ELR (cell line): ENCODE measurements at regions not wholly inside any gene's neighbourhood (a gene's known extent, or its start where the extent isn't known, plus 50 kb on each side); places are given as distances from the start of the nearest gene placed in this dataset.
"Not testable (repeated sequence)": the region's sequence is repeated elsewhere in the genome, so short reads cannot be mapped to it uniquely, and the experiment has no call there.

ENCODE experiments used
- DNase-seq: peaks from one replicate; pipeline ENCODE4 v3.0.0-alpha.2; 2015; ENCODE audit warnings: low read depth

DNA sequence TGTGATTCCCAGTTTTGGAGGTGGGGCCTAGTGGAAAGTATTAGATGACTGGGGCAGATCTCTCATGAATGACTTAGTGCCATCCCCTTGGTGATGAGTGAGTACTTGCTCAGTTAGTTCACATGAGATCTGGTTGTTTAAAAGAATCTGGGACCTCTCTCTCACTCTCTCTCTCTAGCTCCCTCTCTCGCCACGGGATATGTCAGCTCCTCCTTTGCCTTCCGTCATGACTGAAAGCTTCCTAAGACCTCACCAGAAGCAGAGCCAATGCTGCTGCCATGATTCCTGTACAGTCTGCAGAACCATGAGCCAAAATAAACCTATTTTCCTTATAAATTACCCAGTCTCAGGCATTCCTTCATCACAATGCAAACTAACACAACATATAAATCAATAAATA is 176.7 kb downstream of the PRELID2 start:
- no peak for DNase-seq

DNA sequence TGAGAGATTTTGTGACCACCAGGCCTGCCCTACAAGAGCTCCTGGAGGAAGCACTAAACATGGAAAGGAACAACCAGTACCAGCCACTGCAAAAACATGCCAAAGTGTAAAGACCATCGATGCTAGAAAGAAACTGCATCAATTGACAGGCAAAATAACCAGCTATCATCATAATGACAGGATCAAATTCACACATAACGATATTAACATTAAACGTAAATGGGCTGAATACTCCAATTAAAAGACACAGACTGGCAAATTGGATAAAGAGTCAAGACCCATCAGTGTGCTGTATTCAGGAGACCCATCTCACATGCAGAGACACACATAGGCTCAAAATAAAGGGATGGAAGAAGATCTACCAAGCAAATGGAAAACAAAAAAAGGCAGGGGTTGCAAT is 182.4 kb downstream of the PRELID2 start:
- DNase-seq: not testable (repeated sequence)

DNA sequence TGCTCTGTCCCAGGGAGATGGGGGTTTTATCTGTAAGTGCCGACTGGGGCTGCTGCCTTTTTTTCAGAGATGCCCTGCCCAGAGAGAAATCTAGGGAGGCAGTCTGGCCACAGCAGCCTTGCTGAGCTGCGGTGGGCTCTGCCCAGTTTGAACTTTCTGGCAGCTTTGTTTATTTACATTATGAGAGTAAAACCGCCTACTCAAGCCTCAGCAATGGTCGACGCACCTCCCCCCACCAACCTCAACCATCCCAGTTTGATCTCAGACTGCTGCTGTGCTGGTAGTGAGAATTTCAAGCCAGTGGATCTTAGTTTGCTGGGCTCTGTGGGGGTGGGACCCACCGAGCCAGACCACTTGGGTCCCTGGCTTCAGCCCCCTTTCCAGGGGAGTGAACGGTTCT is 188.0 kb downstream of the PRELID2 start:
- DNase-seq: peak; percentile 13

DNA sequence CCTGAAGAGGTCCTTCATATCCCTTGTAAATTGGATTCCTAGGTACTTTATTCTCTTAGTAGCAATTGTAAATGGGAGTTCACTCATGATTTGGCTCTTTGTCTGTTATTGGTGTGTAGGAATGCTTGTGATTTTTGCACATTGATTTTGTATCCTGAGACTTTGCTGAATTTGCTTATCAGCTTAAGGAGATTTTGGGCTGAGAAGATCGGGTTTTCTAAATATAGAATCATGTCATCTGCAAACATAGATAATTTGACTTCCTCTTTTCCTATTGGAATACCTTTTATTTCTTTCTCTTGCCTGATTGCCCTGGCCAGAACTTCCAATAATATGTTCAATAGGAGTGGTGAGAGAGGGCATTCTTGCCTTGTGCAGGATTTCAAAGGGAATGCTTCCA is 191.9 kb downstream of the PRELID2 start:
- not testable (repeated sequence) for DNase-seq

DNA sequence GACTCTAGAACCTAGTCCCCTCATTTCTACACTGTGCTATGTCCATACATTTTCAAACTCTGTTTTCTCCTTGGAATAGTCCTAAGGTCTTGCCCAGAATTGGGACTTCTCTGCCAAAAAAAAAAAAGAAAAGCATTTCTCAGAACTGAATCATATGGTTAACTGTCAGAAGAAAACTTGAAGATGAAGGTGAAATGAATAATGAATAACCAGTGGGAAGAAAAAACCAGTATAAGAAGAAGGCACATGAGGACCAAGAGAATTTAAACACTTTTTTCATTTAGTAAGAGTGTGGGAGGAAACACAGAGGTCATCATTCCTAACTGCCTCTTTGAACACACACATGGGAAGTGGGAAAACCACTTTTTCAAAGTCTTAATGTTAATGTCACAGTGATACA is 197.7 kb downstream of the PRELID2 start:
- DNase-seq: no peak

DNA sequence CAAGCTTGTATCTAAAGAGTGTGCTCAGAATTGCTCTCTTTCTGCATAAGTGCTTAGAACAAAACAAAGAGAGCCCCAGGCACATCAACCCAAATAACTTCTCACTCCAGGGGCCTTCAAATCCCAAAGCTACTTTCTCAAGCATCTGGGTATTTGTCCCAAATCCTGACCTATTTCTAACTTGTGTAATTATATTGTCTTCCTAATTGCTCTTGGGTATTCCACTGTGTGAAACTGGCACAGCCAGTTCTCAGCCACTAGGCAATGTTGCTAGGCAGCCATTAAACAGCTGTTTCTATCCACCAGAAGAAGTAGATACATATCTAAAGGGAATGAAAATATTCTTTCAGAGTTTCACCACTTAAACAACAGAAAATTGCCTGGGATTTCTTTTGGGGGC is 198.8 kb downstream of the PRELID2 start:
- DNase-seq: no peak

DNA sequence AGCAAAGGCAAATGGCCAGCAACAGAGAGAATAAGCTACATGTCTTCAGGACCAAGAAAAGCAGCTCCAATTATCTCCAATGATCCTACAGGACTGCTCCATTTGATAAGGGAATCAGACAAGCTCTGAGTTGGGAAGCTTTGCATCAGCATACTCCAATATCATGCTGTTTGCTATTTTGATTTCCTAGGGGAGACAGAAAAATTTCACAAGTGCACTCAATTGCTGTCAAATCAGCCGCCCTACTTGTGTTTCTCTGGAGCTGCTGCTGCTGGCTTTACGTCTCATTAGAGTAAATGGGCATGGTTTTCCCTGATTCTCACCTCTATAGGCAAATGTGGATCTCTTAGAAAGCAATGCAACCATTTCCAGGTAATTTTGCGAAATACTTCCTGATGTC is 201.7 kb downstream of the PRELID2 start:
- no peak for DNase-seq

DNA sequence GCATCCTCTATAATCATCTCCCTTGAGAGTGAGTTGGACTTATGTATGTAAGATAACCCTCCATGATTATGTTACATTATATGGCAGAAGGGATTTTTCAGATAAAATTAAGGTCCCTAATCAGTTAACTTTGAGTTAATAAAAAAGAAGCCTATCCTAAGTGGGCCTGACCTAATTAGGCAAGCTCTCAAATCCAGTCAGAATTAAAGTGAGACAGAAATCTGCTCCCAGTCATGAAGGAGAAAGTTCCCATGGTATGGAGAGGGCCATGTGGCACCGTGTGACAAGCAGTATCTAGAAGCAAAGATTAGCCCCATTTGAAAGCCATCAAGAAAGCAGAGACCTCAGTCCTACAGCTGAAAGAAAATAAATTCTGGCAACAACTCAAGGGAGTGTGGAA is 202.4 kb downstream of the PRELID2 start:
- no peak for DNase-seq

DNA sequence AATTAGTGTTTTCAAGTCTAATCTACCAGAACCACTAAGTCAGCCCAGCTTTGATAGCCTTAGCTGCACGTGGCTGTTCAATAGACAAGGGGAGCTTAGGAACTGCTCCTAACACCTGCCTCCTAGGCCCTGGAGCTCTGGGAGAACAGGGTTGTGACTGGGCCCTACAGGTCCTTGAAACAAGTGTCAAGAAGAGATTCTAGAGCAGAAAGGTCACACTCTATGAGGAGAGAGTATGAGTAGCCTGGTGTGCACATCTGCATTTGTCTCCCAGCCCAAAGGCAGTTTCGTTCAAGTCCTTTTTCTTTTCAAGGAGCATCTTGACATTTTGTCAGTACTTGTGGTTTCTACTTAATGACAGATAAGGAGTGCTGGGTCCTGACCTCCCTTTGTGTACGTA is 206.1 kb downstream of the PRELID2 start:
- DNase-seq: no peak

DNA sequence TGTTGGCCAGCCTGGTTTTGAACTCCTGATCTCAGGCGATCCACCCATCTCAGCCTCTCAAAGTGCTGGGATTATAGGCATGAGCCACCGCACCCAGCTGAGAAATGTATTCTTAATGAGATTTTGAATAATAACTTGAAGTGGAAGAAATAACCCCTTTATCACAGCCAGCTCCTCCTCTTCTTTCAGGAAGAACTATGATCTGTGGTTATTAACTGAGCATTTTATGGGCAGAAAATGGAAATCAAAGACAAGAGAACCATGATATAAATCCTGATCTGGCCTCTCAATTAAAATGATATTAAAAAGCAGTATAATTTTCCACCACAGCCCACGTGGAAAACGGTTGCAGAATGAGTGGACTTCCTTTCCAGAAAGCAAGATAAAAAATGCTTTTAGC is 206.6 kb downstream of the PRELID2 start:
- no peak for DNase-seq

DNA sequence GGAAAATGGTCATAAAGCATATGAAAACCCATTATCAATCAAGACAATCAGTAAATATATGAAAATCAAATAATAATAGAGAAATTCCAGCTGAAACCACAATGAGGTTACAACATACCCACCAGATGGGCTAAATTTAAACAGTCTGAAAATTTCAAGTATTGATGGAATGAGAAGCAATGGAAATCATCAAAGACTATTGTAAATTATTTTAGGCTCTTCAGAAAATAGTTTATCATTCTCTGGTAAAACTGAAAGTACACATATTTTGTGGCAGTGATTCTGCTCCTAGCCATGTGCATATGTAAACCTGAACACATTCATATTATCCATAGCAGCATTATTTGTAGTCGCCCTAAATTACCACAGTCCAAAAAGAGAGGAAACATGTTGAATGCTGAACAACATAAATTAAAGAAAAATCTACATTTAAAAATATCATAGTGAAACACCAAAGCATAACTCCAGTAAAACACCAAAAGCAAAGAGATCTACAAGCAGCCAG is 215.3 kb downstream of the PRELID2 start:
- no peak for DNase-seq

DNA sequence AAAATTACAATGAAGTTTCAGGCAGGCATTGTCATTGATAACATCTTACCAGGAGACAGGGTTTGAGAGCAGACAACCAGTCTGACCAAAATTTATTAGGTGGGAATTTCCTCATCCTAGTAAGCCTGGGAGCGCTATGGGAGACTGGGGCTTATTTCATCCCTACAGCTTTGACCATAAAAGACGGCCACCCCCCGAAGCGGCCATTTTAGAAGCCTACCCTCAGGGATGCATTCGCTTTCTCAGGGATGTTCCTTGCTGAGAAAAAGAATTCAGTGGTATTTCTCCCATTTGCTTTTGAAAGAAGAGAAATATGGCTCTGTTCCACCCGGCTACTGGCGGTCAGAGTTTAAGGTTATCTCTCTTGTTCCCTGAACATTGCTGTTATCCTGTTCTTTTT is 218.4 kb downstream of the PRELID2 start:
- not testable (repeated sequence) for DNase-seq

DNA sequence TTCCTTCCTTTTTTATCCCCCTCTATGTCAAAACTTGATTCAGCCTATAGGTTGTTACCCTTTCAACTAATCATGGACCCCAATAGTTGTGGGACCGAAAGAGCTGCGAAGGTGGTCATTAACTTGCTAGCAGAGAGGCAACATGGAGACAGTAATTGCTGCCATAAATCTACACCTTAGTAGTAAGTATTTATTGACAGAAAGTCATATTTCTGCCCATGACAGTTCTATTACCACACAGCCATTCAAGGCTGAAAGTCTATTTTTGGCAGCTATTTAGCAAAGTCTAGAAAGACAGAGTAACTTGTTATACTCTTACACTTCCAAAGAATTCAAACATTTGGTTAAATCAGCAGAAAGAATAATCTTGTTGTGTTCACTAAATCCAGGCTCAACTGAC is 236.2 kb downstream of the PRELID2 start:
- DNase-seq: no peak

DNA sequence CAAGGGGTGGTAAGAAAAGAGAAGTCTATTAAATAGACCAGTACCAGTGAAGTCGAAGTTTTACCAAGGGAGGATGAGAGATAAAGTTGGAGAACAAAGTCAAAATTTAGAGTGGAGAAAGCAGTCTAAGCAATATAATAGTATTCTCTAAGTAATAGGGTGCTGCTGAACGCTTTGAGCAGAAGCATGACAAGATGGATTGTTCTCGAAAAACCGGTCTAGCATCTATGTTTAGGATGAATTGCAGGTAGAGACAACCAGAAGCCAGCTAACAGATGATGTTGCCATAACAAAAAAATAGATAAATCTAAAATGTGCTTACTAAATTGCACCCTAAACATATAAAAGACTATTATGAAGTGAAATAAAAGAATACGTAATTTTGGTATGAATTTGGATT is 237.0 kb downstream of the PRELID2 start:
- no peak for DNase-seq

DNA sequence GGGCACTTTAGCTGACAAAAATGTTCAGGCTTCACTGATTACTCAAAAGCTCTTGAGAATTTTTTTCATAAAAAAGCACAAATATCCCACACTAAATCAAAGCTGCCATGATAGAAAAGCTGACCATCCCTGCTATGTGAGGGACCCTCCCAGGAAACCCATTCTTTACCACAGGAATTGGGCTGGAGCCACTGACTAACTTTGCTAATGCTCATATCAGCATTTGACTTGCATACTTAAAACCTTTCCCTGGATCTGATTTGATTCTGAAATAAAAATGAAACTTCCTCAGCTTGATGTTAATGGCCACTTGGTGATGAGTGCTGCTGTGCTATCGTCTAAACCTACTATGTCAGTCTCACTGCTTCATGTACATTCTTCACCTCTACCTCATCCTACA is 243.6 kb downstream of the PRELID2 start:
- peak; percentile 13 for DNase-seq

DNA sequence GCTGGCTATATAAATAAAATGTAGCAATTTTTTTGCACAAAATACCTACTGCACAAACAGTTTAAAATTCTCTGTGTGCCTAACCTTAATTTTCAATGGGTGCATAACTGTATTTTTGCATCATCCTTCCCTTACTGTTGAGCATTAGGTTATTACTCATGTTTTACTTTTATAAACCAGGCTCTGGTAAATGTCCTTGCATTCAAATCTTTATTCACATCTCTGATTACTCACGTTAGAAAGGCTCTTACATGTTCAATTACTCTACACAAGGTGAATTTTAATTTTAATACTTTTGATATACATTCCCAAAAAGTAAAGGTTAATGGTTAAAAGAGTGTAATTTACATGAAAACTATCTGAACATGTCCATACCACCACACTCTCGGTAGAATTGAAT is 246.1 kb downstream of the PRELID2 start:
- peak; percentile 19 for DNase-seq

DNA sequence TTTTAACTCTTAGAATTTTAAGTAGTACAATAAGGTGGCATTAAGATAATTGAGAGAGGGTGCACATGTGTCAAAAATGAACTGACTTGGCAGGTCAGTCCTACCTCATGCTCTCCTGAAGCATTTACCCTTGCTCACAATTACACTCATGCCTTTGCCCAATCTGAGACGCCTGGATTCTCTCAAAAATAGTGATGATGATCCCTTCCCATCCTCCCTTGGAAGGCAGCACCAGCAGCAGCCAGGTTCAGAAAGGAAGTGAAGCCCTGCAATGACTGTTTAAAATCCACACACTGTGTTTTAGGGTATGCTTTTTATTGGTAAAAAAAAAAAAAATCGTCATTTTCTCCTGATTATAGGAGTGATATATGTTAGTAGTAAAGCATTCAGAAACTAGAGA is 246.6 kb downstream of the PRELID2 start:
- no peak for DNase-seq

DNA sequence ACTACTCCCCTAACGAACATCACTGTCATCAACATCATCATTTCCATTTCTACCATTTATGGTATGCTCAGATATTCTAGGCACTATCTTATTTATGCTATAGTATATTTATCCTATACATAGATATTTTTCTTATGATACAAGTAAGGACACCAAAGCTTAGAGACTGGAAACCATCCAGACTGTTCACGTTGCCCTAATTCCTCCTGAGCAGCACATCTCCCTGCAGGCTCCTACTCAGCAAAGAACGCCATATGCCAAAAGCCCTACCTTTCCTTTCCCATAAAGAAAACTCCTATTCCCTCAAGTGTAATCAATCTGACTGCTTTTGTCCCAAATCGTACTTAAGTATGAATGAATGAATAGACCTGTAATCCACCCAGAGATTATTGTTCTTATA is 247.0 kb downstream of the PRELID2 start:
- no peak for DNase-seq

DNA sequence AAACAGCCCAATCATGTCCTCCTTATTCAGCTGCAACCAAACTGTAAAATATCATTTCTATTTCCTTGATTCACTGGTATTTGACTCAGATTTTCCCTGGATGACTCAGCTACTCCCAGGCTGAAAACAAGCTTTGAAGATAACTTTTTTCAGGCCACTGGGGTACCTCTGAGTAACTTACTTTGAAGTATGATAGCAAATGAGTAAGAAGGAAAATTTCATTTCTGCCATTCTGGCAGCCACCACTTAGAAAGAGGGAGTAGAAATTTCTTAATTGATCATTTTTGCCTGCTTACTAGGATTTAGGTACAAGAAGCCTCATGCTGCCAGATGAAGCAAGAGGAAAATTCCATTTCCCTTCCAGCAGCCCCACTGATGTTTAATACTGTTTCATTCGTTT is 247.4 kb downstream of the PRELID2 start:
- DNase-seq: peak; percentile 90

DNA sequence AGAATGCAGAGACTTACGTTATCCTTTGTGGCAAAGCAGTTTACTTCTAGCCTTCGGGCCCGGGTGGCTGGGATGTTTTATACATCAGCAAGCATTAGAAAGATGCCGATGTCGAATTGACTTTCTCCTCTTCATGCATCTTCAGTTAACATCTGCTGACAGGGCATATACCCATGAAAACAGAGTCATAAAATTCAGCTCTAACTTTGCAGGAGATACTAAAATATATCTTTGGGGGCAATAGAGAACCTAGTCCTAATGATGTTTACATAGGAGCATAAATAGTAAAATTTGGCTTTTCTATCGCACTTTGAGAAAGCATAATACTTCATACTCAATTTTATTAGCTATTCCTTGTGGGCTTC is 247.9 kb downstream of the PRELID2 start:
- DNase-seq: no peak

DNA sequence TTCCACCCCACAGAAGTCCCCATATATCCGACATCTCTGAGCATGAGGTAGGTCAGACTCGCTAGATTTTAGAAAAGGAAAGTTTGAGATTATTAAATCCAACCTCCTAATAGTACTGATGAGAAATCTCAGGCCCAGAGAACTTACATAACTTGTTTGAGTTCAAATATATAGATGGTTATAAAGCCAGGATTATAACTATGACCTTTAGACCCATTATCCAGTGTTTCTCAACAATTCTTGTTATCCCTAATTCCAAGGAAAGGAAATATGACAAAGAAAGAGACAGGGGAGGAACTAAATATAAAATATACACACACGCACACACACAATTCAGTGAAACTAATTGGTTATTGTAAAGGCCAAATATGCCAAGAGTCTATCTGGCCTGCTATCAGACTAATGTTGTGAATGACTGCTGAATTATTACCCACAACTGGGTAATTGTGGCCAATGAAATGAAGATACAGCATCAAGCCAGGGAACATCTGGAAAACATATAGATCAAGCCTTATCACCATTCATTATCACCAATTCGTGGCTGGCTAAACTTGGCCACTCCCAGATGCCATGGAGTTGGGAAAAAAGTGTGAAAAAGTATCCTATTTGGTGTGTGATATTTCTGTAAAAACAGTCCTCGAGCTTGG is 248.4 kb downstream of the PRELID2 start:
- DNase-seq: no peak

DNA sequence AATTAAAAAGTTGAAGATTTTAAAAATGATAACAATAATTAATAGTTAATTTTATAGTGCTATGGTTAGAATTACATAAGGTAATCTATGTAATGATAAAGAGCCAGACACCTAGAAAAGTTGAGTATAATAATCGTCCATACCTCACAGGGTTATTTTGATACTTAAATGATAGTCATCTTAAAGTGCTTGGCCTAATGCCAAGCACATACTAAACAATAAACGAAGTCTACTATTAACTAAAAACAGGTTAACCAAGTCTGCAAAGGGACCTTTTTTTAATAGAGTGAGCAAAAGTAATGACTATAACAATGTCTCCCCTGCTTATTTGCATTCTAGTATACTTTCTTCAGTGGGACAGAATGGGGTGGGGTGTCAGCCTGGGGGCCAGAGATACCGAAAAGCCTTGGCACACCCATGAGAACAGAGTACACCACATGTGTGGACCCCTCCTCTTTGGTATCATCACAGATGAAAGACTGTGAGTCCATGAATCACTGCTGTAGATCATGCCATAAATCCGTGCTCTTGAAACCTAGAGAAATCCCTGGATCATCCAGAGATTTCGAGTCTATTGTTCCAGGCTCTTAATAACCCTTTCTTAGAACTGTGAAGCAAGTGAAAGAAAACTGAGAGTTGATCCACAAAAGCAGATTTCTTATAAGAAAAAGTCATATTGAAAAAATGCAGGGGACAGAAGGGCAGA is 249.5 kb downstream of the PRELID2 start:
- no peak for DNase-seq

DNA sequence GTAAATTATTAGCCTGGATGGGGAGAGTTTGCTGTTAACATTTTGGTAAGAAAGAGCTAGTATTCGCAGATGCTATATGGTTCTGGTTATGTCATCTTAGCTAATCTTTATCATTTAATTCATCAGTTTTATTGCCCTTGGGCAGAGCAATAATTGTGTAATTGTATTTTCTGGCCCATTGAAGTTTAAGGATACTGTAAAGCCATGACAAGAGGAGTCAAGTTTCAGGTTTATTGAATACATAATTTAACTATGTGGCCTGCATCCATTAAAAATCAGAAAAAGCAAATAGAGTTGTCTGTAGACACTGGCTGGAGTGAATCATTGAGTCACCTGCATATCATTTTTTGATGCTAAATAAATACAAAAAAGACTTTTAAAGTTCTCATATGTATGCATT is 255.8 kb downstream of the PRELID2 start:
- no peak for DNase-seq
